Progenitor cell of endocrine pancreas (in vitro differentiated cells): ENCODE measurements at regions not wholly inside any gene's neighbourhood (a gene's known extent, or its start where the extent isn't known, plus 50 kb on each side); places are given as distances from the start of the nearest gene placed in this dataset.

Experiments used
- DNase-seq: peaks from one replicate; pipeline ENCODE4 v3.0.0; 2021; ENCODE audit warnings: low spot score; ENCODE audit not compliant: unreplicated experiment
- H3K27ac Mint-ChIP-seq: 2 replicates; pipeline ENCODE4 v1.8.0; 2021; ENCODE audit warnings: mild to moderate bottlenecking, moderate library complexity, mixed read lengths
- H3K27me3 Mint-ChIP-seq: 2 replicates; pipeline ENCODE4 v1.8.0; 2021; ENCODE audit warnings: mixed read lengths
- H3K36me3 Mint-ChIP-seq: 2 replicates; pipeline ENCODE4 v1.8.0; 2022; ENCODE audit warnings: mixed read lengths; ENCODE audit not compliant: insufficient read depth
- H3K4me1 Mint-ChIP-seq: 2 replicates; pipeline ENCODE4 v1.8.0; 2021; ENCODE audit warnings: low read depth, mixed read lengths
- H3K4me3 Mint-ChIP-seq: 2 replicates; pipeline ENCODE4 v1.8.0; 2021; ENCODE audit warnings: low read depth, mild to moderate bottlenecking, moderate library complexity, mixed read lengths
- H3K9me3 Mint-ChIP-seq: 2 replicates; pipeline ENCODE4 v1.8.0; 2021; ENCODE audit warnings: low read depth, mixed read lengths
- TF ChIP-seq, protein P1 (sequence below): fragments of 200-600 bp; sonication (generic); IDR thresholded peaks from one replicate; pipeline ENCODE4 v1.5.0; 2021; ENCODE audit warnings: antibody characterized with exemption, mild to moderate bottlenecking; ENCODE audit not compliant: unreplicated experiment

DNA sequence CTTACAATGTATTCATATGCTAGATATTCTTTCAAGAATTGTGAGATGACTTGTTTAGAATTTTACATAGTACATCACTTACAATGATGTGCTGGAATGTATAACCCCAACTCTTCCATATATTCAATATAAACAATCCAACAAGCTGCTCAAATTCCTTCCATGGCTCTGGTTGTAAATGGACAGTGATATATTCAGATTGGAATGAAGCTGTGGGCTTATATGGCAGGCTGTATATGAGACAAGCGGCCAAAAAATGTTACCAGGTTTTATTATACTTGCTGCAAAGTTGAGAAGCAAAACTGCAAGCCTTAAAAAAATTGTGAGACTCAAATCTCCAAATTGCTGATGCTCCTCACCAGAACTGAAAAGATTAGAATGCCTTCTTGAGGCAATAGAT is 83.6 kb upstream of the KLF12 start:
- Mint-ChIP-seq H3K27ac (no peak overlapping the region), H3K4me3 (no peak overlapping the region), H3K4me1 (no peaks in the 10 kb centered on the region), H3K9me3 (no peaks in the 10 kb centered on the region), H3K27me3 (peaks cover 65% of the 10 kb centered on the region), H3K36me3 (no peaks in the 10 kb centered on the region)
- TF ChIP-seq, protein P1, sequence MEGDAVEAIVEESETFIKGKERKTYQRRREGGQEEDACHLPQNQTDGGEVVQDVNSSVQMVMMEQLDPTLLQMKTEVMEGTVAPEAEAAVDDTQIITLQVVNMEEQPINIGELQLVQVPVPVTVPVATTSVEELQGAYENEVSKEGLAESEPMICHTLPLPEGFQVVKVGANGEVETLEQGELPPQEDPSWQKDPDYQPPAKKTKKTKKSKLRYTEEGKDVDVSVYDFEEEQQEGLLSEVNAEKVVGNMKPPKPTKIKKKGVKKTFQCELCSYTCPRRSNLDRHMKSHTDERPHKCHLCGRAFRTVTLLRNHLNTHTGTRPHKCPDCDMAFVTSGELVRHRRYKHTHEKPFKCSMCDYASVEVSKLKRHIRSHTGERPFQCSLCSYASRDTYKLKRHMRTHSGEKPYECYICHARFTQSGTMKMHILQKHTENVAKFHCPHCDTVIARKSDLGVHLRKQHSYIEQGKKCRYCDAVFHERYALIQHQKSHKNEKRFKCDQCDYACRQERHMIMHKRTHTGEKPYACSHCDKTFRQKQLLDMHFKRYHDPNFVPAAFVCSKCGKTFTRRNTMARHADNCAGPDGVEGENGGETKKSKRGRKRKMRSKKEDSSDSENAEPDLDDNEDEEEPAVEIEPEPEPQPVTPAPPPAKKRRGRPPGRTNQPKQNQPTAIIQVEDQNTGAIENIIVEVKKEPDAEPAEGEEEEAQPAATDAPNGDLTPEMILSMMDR = no peak
- no peak for DNase-seq

DNA sequence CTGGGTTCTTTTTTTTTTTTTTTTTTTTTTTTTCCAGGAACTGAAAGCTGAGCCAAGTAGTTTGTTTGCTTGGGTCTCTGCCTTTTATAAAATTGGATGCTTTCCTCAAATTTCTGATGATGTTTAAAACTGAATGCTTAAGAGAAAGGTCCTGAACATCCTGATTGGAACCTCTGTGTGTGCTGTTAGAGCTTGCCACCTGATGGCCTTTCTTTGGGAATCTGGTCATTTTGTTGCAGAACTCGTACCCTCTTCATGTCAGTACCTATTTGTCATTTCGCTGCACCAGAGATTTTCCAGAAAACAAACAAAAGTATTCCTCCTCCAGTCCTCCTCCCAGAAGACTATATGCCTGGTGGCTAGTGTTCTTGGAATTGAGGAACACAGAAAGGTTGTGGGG is 81.2 kb upstream of the KLF12 start:
- no peak for DNase-seq
- H3K4me1 Mint-ChIP-seq = no peaks in the 10 kb centered on the region
- no peak overlapping the region for H3K27ac Mint-ChIP-seq
- no peaks in the 10 kb centered on the region for H3K9me3 Mint-ChIP-seq
- TF ChIP-seq, protein P1 = no peak
- H3K27me3 Mint-ChIP-seq = peaks cover 64% of the 10 kb centered on the region
- H3K4me3 Mint-ChIP-seq = no peak overlapping the region
- H3K36me3 Mint-ChIP-seq = no peaks in the 10 kb centered on the region

DNA sequence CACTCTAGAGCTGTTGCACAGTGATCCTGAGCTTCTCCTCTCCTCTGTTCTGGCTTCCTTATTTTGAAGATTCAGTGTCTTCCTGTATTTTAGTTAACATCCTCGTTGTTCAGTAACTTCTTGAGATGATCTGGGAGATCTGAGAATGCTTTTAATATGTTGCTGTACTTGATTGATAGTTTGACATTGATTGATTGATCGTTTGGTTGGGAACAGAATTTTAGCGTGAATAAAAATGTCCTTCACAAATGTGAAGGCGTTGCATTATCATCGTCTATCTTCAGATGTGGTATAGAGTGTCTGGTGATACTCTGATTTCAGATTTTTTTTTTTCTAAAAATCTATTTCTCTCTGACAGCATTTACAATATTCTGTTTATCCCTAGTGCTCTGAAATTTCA is 80.1 kb upstream of the KLF12 start:
- peaks cover 57% of the 10 kb centered on the region for H3K27me3 Mint-ChIP-seq
- TF ChIP-seq, protein P1 = no peak
- no peaks in the 10 kb centered on the region for H3K4me1 Mint-ChIP-seq
- no peaks in the 10 kb centered on the region for H3K36me3 Mint-ChIP-seq
- DNase-seq = no peak
- no peak overlapping the region for H3K27ac Mint-ChIP-seq
- H3K9me3 Mint-ChIP-seq = no peaks in the 10 kb centered on the region
- no peak overlapping the region for H3K4me3 Mint-ChIP-seq

GRCh38 chr13:74210693-74211393 is 76.6 kb upstream of the KLF12 start:
- Mint-ChIP-seq H3K27ac (no peak overlapping the region), H3K4me3 (no peak overlapping the region), H3K9me3 (no peaks in the 10 kb centered on the region), H3K27me3 (peaks cover 37% of the 10 kb centered on the region), H3K36me3 (no peaks in the 10 kb centered on the region), H3K4me1 (no peaks in the 10 kb centered on the region)
- DNase-seq = no peak
- TF ChIP-seq, protein P1 = no peak

DNA sequence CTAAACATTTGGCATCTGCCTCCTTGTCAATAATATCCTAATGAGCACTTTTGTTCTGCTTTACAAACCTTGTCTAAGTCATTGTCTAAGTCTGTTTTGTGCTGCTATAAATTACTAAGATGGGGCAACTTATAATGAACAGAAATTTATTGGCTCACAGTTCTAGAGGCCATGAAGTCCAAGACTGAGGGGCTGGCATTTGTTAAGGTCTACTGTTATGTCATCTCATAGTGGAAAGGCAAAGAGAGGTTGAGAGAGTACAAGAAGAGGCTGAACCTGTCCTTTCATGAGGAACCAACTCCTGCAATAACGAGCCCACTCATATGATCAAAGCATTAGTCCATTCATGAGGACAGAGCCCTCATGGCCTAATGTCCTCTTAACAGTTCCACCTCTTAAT is 72.7 kb upstream of the KLF12 start:
- no peak overlapping the region for H3K4me3 Mint-ChIP-seq
- H3K27me3 Mint-ChIP-seq = peaks cover 40% of the 10 kb centered on the region
- H3K4me1 Mint-ChIP-seq = no peaks in the 10 kb centered on the region
- H3K9me3 Mint-ChIP-seq = peaks cover 9% of the 10 kb centered on the region
- DNase-seq = no peak
- H3K27ac Mint-ChIP-seq = no peak overlapping the region
- no peaks in the 10 kb centered on the region for H3K36me3 Mint-ChIP-seq
- TF ChIP-seq, protein P1 = no peak
